ENCODE measurements at regions not wholly inside any gene's neighbourhood (a gene's known extent, or its start where the extent isn't known, plus 50 kb on each side); places are given as distances from the start of the nearest gene placed in this dataset.
A peak's percentile ranks its signal among the peaks of the same experiment; 100 is the strongest.

- no peak overlapping the region for H3K27ac ChIP-seq (ENCODE audit: low read depth, low read length)
- H3K4me1 ChIP-seq (ENCODE audit: control insufficient read depth, insufficient read depth, low read length): no peaks in the 10 kb centered on the region
- peaks cover 2% of the 10 kb centered on the region for H3K27me3 ChIP-seq (ENCODE audit: control insufficient read depth, insufficient read depth, low read length)
- no peaks in the 10 kb centered on the region for H3K36me3 ChIP-seq (ENCODE audit: control insufficient read depth, insufficient read depth, low read length)
- H3K4me3 ChIP-seq (ENCODE audit: low read depth, low read length): no peak overlapping the region
- H3K9me3 ChIP-seq (ENCODE audit: control insufficient read depth, insufficient read depth, low read length): no peaks in the 10 kb centered on the region
- WGBS (ENCODE audit: insufficient coverage): no CpG with 5 or more reads among the region's 1 CpG
- DNase-seq (ENCODE audit: low read depth in 4 of 6, low spot score in 6 of 6): no peak
These were observed 63.5 kb upstream of the TENM3 start for GRCh38 chr4:182179751-182180150.

GRCh38 chr4:182185491-182185890 is 57.7 kb upstream of the TENM3 start:
- peaks cover 2% of the 10 kb centered on the region for H3K27me3 ChIP-seq (ENCODE audit: control insufficient read depth, insufficient read depth, low read length)
- no peak overlapping the region for H3K4me3 ChIP-seq (ENCODE audit: low read depth, low read length)
- WGBS (ENCODE audit: insufficient coverage): 54% methylated on average over 5 of the region's 6 CpGs
- no peaks in the 10 kb centered on the region for H3K36me3 ChIP-seq (ENCODE audit: control insufficient read depth, insufficient read depth, low read length)
- H3K4me1 ChIP-seq (ENCODE audit: control insufficient read depth, insufficient read depth, low read length): no peaks in the 10 kb centered on the region
- H3K9me3 ChIP-seq (ENCODE audit: control insufficient read depth, insufficient read depth, low read length): no peaks in the 10 kb centered on the region
- DNase-seq (ENCODE audit: low read depth in 4 of 6, low spot score in 6 of 6): peak in 2 of 6 donors; percentile 51 to 70
- H3K27ac ChIP-seq (ENCODE audit: low read depth, low read length): peak overlapping the region; percentile 33

- Histone ChIP-seq H3K9me3 (ENCODE audit: control insufficient read depth, insufficient read depth, low read length) (no peaks in the 10 kb centered on the region), H3K27me3 (ENCODE audit: control insufficient read depth, insufficient read depth, low read length) (peaks cover 6% of the 10 kb centered on the region), H3K36me3 (ENCODE audit: control insufficient read depth, insufficient read depth, low read length) (no peaks in the 10 kb centered on the region), H3K4me1 (ENCODE audit: control insufficient read depth, insufficient read depth, low read length) (no peaks in the 10 kb centered on the region), H3K4me3 (ENCODE audit: low read depth, low read length) (no peak overlapping the region), H3K27ac (ENCODE audit: low read depth, low read length) (no peak overlapping the region)
- 80% methylated on average over 1 of the region's 2 CpGs for WGBS (ENCODE audit: insufficient coverage)
- peak in 1 of 6 donors; percentile 90 for DNase-seq (ENCODE audit: low read depth in 4 of 6, low spot score in 6 of 6)
These were observed 55.5 kb upstream of the TENM3 start for GRCh38 chr4:182187674-182188073.

GRCh38 chr4:182188622-182189021 is 54.6 kb upstream of the TENM3 start:
- 100% methylated on average over 1 of the region's 3 CpGs for WGBS (ENCODE audit: insufficient coverage)
- no peak for DNase-seq (ENCODE audit: low read depth in 4 of 6, low spot score in 6 of 6)
- no peaks in the 10 kb centered on the region for H3K4me1 ChIP-seq (ENCODE audit: control insufficient read depth, insufficient read depth, low read length)
- H3K9me3 ChIP-seq (ENCODE audit: control insufficient read depth, insufficient read depth, low read length): no peaks in the 10 kb centered on the region
- H3K27me3 ChIP-seq (ENCODE audit: control insufficient read depth, insufficient read depth, low read length): peaks cover 3% of the 10 kb centered on the region
- no peaks in the 10 kb centered on the region for H3K36me3 ChIP-seq (ENCODE audit: control insufficient read depth, insufficient read depth, low read length)
- H3K27ac ChIP-seq (ENCODE audit: low read depth, low read length): no peak overlapping the region
- no peak overlapping the region for H3K4me3 ChIP-seq (ENCODE audit: low read depth, low read length)

- Histone ChIP-seq H3K27me3 (ENCODE audit: control insufficient read depth, insufficient read depth, low read length) (peaks cover 3% of the 10 kb centered on the region), H3K36me3 (ENCODE audit: control insufficient read depth, insufficient read depth, low read length) (no peaks in the 10 kb centered on the region), H3K4me1 (ENCODE audit: control insufficient read depth, insufficient read depth, low read length) (no peaks in the 10 kb centered on the region), H3K27ac (ENCODE audit: low read depth, low read length) (no peak overlapping the region), H3K9me3 (ENCODE audit: control insufficient read depth, insufficient read depth, low read length) (no peaks in the 10 kb centered on the region), H3K4me3 (ENCODE audit: low read depth, low read length) (no peak overlapping the region)
- peak in 1 of 6 donors; percentile 16 for DNase-seq (ENCODE audit: low read depth in 4 of 6, low spot score in 6 of 6)
- 71% methylated on average over 3 of the region's 8 CpGs for WGBS (ENCODE audit: insufficient coverage)
These were observed 53.9 kb upstream of the TENM3 start for GRCh38 chr4:182189103-182189878.

GRCh38 chr4:182190306-182190705 is 52.9 kb upstream of the TENM3 start:
- no peaks in the 10 kb centered on the region for H3K4me1 ChIP-seq (ENCODE audit: control insufficient read depth, insufficient read depth, low read length)
- DNase-seq (ENCODE audit: low read depth in 4 of 6, low spot score in 6 of 6): no peak
- peaks cover 3% of the 10 kb centered on the region for H3K27me3 ChIP-seq (ENCODE audit: control insufficient read depth, insufficient read depth, low read length)
- no peak overlapping the region for H3K4me3 ChIP-seq (ENCODE audit: low read depth, low read length)
- H3K36me3 ChIP-seq (ENCODE audit: control insufficient read depth, insufficient read depth, low read length): no peaks in the 10 kb centered on the region
- no peaks in the 10 kb centered on the region for H3K9me3 ChIP-seq (ENCODE audit: control insufficient read depth, insufficient read depth, low read length)
- no peak overlapping the region for H3K27ac ChIP-seq (ENCODE audit: low read depth, low read length)
- WGBS (ENCODE audit: insufficient coverage): 70% methylated on average over 4 of the region's 8 CpGs

GRCh38 chr4:182192511-182193181 is 50.6 kb upstream of the TENM3 start:
- DNase-seq (ENCODE audit: low read depth in 4 of 6, low spot score in 6 of 6): no peak
- Histone ChIP-seq H3K4me1 (ENCODE audit: control insufficient read depth, insufficient read depth, low read length) (no peaks in the 10 kb centered on the region), H3K27me3 (ENCODE audit: control insufficient read depth, insufficient read depth, low read length) (peaks cover 3% of the 10 kb centered on the region), H3K27ac (ENCODE audit: low read depth, low read length) (no peak overlapping the region), H3K4me3 (ENCODE audit: low read depth, low read length) (no peak overlapping the region), H3K9me3 (ENCODE audit: control insufficient read depth, insufficient read depth, low read length) (no peaks in the 10 kb centered on the region), H3K36me3 (ENCODE audit: control insufficient read depth, insufficient read depth, low read length) (no peaks in the 10 kb centered on the region)
- WGBS (ENCODE audit: insufficient coverage): no CpG with 5 or more reads among the region's 1 CpG

- WGBS (ENCODE audit: insufficient coverage): no CpG with 5 or more reads among the region's 8 CpGs
- Histone ChIP-seq H3K27ac (ENCODE audit: low read depth, low read length) (no peak overlapping the region), H3K4me3 (ENCODE audit: low read depth, low read length) (no peak overlapping the region), H3K27me3 (ENCODE audit: control insufficient read depth, insufficient read depth, low read length) (peaks cover 3% of the 10 kb centered on the region), H3K9me3 (ENCODE audit: control insufficient read depth, insufficient read depth, low read length) (no peaks in the 10 kb centered on the region), H3K36me3 (ENCODE audit: control insufficient read depth, insufficient read depth, low read length) (no peaks in the 10 kb centered on the region), H3K4me1 (ENCODE audit: control insufficient read depth, insufficient read depth, low read length) (no peaks in the 10 kb centered on the region)
- no peak for DNase-seq (ENCODE audit: low read depth in 4 of 6, low spot score in 6 of 6)
These were observed 49.9 kb upstream of the TENM3 start for GRCh38 chr4:182193311-182193710.

All from spinal cord (tissue), 9 donors.